ENCODE measurements at regions not wholly inside any gene's neighbourhood (a gene's known extent, or its start where the extent isn't known, plus 50 kb on each side); places are given as distances from the start of the nearest gene placed in this dataset.

- DNase-seq, result no peak
Measured at GRCh38 chr1:17978016-17978415, 129.6 kb upstream of the IGSF21 start.

- DNase-seq, result peak; percentile 29
Measured at GRCh38 chr1:17979815-17980214, 127.8 kb upstream of the IGSF21 start.

GRCh38 chr1:17982197-17982596 lies 125.4 kb upstream of the IGSF21 start:
- DNase-seq, result no peak

GRCh38 chr1:17984583-17984982 lies 123.0 kb upstream of the IGSF21 start:
- peak; percentile 68 for DNase-seq

GRCh38 chr1:17986156-17986555 lies 121.4 kb upstream of the IGSF21 start:
- DNase-seq, result no peak

GRCh38 chr1:17990401-17990800 lies 117.2 kb upstream of the IGSF21 start:
- DNase-seq, result no peak

GRCh38 chr1:17991996-17992395 lies 115.6 kb upstream of the IGSF21 start:
- no peak for DNase-seq

GRCh38 chr1:17992800-17993199 lies 114.8 kb upstream of the IGSF21 start:
- DNase-seq, result no peak

GRCh38 chr1:17994046-17994445 lies 113.6 kb upstream of the IGSF21 start:
- no peak for DNase-seq

- DNase-seq, result no peak
Measured at GRCh38 chr1:17995480-17995879, 112.1 kb upstream of the IGSF21 start.

- DNase-seq, result peak; percentile 33
Measured at GRCh38 chr1:17998889-17999288, 108.7 kb upstream of the IGSF21 start.

GRCh38 chr1:17999884-18000283 lies 107.7 kb upstream of the IGSF21 start:
- no peak for DNase-seq

GRCh38 chr1:18001725-18002124 lies 105.9 kb upstream of the IGSF21 start:
- DNase-seq, result no peak

- no peak for DNase-seq
Measured at GRCh38 chr1:18004278-18004677, 103.3 kb upstream of the IGSF21 start.

- no peak for DNase-seq
Measured at GRCh38 chr1:18005238-18005637, 102.4 kb upstream of the IGSF21 start.

- DNase-seq, result no peak
Measured at GRCh38 chr1:18007391-18008041, 100.1 kb upstream of the IGSF21 start.

GRCh38 chr1:18008081-18008480 lies 99.5 kb upstream of the IGSF21 start:
- no peak for DNase-seq

GRCh38 chr1:18009055-18009454 lies 98.5 kb upstream of the IGSF21 start:
- DNase-seq, result no peak

- no peak for DNase-seq
Measured at GRCh38 chr1:18009478-18009961, 98.1 kb upstream of the IGSF21 start.

- no peak for DNase-seq
Measured at GRCh38 chr1:18010408-18010807, 97.2 kb upstream of the IGSF21 start.

GRCh38 chr1:18010945-18011344 lies 96.7 kb upstream of the IGSF21 start:
- DNase-seq, result no peak

GRCh38 chr1:18011703-18012102 lies 95.9 kb upstream of the IGSF21 start:
- DNase-seq, result no peak

- DNase-seq, result no peak
Measured at GRCh38 chr1:18012686-18013085, 94.9 kb upstream of the IGSF21 start.

- no peak for DNase-seq
Measured at GRCh38 chr1:18013216-18013615, 94.4 kb upstream of the IGSF21 start.

- DNase-seq, result no peak
Measured at GRCh38 chr1:18015719-18016118, 91.9 kb upstream of the IGSF21 start.

Measured in RPMI8226 (cell line).